ENCODE measurements at regions not wholly inside any gene's neighbourhood (a gene's known extent, or its start where the extent isn't known, plus 50 kb on each side); places are given as distances from the start of the nearest gene placed in this dataset.

GRCh38 chr5:3167473-3167872, 416.0 kb upstream of the IRX2 start:
- TF ChIP-seq, protein P1, sequence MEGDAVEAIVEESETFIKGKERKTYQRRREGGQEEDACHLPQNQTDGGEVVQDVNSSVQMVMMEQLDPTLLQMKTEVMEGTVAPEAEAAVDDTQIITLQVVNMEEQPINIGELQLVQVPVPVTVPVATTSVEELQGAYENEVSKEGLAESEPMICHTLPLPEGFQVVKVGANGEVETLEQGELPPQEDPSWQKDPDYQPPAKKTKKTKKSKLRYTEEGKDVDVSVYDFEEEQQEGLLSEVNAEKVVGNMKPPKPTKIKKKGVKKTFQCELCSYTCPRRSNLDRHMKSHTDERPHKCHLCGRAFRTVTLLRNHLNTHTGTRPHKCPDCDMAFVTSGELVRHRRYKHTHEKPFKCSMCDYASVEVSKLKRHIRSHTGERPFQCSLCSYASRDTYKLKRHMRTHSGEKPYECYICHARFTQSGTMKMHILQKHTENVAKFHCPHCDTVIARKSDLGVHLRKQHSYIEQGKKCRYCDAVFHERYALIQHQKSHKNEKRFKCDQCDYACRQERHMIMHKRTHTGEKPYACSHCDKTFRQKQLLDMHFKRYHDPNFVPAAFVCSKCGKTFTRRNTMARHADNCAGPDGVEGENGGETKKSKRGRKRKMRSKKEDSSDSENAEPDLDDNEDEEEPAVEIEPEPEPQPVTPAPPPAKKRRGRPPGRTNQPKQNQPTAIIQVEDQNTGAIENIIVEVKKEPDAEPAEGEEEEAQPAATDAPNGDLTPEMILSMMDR (IDR thresholded peaks at IDR 0.05) = no peak
- TF ChIP-seq ZFX (IDR thresholded peaks at IDR 0.05; ENCODE audit: borderline replicate concordance) = no peak
